Caco-2 (cell line): ENCODE measurements at regions not wholly inside any gene's neighbourhood (a gene's known extent, or its start where the extent isn't known, plus 50 kb on each side); places are given as distances from the start of the nearest gene placed in this dataset.
A peak's percentile ranks its signal among the peaks of the same experiment; 100 is the strongest.
"Not testable (repeated sequence)": the region's sequence is repeated elsewhere in the genome, so short reads cannot be mapped to it uniquely, and the experiment has no call there.

Experiments
- BruUV-seq: library from RNA; stranded (reverse); fragments of 400-500 nt; replicated peaks from 2 replicates; lab custom pipeline; 2021; lab: Mats Ljungman, UMichigan
- CTCF ChIA-PET: fragments of 300-600 bp; sonication (Branson Sonifier 250); formaldehyde crosslinking; loops from one replicate; lab custom pipeline; 2022; ENCODE audit warnings: antibody characterized with exemption; lab: Charles Lee
- POLR2A ChIA-PET: fragments of 300-600 bp; sonication (Branson Sonifier 250); formaldehyde crosslinking; loops from one replicate; lab custom pipeline; 2022; ENCODE audit warnings: antibody characterized with exemption; lab: Charles Lee
- DNase-seq, 2 experiments: peaks; one replicate each; pipeline versions ENCODE4 v3.0.0 to v3.0.0-alpha.2; 2020 to 2022
- H3K27me3 ChIP-seq: replicated peaks from 2 replicates; pipeline ENCODE4 v1.6.0; 2011; ENCODE audit warnings: low read length; ENCODE audit not compliant: control insufficient read depth, insufficient read depth
- H3K36me3 ChIP-seq: 2 replicates; pipeline ENCODE4 v1.5.1; 2011; ENCODE audit warnings: low read length; ENCODE audit not compliant: control insufficient read depth, insufficient read depth
- H3K4me1 ChIP-seq: fragments of 250-450 bp; sonication (Bioruptor Pico); 2 replicates; pipeline ENCODE4 v1.5.1; 2020; ENCODE audit warnings: mild to moderate bottlenecking
- H3K4me3 ChIP-seq: 2 replicates; pipeline ENCODE4 v1.5.1; 2011; ENCODE audit warnings: low read depth, mild to moderate bottlenecking, control low read depth, low read length
- H3K9me3 ChIP-seq: fragments of 250-450 bp; sonication (Bioruptor Pico); 2 replicates; pipeline ENCODE4 v1.5.1; 2020; ENCODE audit warnings: mild to moderate bottlenecking, moderate library complexity
- H3K27ac Mint-ChIP-seq: one replicate; pipeline ENCODE4 v1.8.0; 2022; ENCODE audit warnings: mixed read lengths; ENCODE audit not compliant: unreplicated experiment
- H3K27me3 Mint-ChIP-seq: one replicate; pipeline ENCODE4 v1.8.0; 2022; ENCODE audit warnings: mixed read lengths; ENCODE audit not compliant: insufficient read depth, unreplicated experiment
- H3K36me3 Mint-ChIP-seq: one replicate; pipeline ENCODE4 v1.8.0; 2022; ENCODE audit warnings: mild to moderate bottlenecking, mixed read lengths; ENCODE audit not compliant: insufficient read depth, unreplicated experiment
- H3K4me1 Mint-ChIP-seq: one replicate; pipeline ENCODE4 v1.8.0; 2022; ENCODE audit warnings: low read depth, mixed read lengths; ENCODE audit not compliant: unreplicated experiment
- H3K4me3 Mint-ChIP-seq: one replicate; pipeline ENCODE4 v1.8.0; 2022; ENCODE audit warnings: mild to moderate bottlenecking, moderate library complexity, mixed read lengths; ENCODE audit not compliant: unreplicated experiment
- H3K9me3 Mint-ChIP-seq: one replicate; pipeline ENCODE4 v1.8.0; 2022; ENCODE audit warnings: mixed read lengths; ENCODE audit not compliant: unreplicated experiment
- intact Hi-C: fragments of 100-400 bp; cut with micrococcal nuclease; formaldehyde crosslinking; loops from one replicate; pipeline ENCODE4 v1.10.0; 2022; ENCODE audit not compliant: unreplicated experiment
- TF ChIP-seq, protein P1 (sequence below), 2 experiments: fragments of 200-600 bp in 1 of 2; IDR thresholded peaks; 1 replicate in 1 of 2; 2 replicates in 1 of 2; pipeline versions ENCODE4 v1.5.1 to v1.8.0; 2011 to 2022; ENCODE audit warnings: antibody characterized with exemption in 1 of 2, control low read depth in 1 of 2, inconsistent platforms in 1 of 2, low read depth in 1 of 2, low read length in 1 of 2, mild to moderate bottlenecking in 1 of 2, moderate library complexity in 1 of 2; ENCODE audit not compliant: insufficient read depth in 1 of 2, severe bottlenecking in 1 of 2, unreplicated experiment in 1 of 2

DNA sequence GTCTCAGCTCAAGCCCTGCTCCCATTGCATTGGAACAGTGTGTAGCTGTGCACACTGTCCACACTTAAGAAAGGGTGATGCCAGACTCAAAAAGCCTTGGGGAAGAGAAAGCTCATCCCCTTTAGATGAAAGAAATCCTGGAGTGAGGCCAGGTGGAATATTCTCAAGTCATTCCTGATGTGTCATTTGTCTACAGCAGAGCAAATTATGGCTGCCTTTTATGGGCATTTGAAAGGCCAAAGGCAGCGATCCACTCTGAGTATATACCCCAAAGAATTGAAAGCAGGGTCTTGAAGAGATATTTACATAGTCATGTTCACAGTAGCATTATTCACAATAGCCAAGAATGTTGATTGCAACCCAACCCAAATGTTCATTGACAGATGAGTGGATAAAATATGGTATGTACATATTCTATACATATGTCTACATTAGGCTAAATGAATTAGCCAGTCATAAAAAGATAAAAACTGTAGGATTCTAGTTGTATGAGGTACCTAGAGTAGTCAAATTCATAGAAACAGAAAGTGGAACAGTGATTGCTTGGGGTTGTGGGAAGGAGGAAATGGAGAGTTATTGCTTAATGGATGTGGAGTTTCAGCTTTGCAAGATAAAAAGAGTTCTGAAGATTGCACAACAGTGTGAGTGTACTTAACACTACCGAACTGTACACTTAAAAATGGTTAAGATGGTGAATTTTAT is 214.9 kb downstream of the KCNRG start:
- Mint-ChIP-seq H3K4me3 (no peak overlapping the region), H3K27ac (peak overlapping the region; percentile 34), H3K36me3 (no peaks in the 10 kb centered on the region), H3K4me1 (peaks cover 12% of the 10 kb centered on the region), H3K27me3 (no peaks in the 10 kb centered on the region), H3K9me3 (peaks cover 27% of the 10 kb centered on the region)
- Histone ChIP-seq H3K4me3 (no peak overlapping the region), H3K27me3 (no peaks in the 10 kb centered on the region), H3K4me1 (peaks cover 16% of the 10 kb centered on the region), H3K36me3 (no peaks in the 10 kb centered on the region; the same call in 1 of the 2 replicates), H3K9me3 (no peaks in the 10 kb centered on the region)
- intact Hi-C loops, result loop anchor here (1.0 kb wide), 1 partner anchor 15 kb away; no protein-coding TSS in a partner anchor
- ChIA-PET CTCF (no interaction called here), POLR2A (interaction anchor here (0.6 kb wide), 1 partner anchor 1061 kb away, joined by 3 read pairs; no protein-coding TSS in a partner anchor)
- DNase-seq, result peak in 1 of 2 experiments; percentile 12
- BruUV-seq, result no TSS peak
- TF ChIP-seq, protein P1, sequence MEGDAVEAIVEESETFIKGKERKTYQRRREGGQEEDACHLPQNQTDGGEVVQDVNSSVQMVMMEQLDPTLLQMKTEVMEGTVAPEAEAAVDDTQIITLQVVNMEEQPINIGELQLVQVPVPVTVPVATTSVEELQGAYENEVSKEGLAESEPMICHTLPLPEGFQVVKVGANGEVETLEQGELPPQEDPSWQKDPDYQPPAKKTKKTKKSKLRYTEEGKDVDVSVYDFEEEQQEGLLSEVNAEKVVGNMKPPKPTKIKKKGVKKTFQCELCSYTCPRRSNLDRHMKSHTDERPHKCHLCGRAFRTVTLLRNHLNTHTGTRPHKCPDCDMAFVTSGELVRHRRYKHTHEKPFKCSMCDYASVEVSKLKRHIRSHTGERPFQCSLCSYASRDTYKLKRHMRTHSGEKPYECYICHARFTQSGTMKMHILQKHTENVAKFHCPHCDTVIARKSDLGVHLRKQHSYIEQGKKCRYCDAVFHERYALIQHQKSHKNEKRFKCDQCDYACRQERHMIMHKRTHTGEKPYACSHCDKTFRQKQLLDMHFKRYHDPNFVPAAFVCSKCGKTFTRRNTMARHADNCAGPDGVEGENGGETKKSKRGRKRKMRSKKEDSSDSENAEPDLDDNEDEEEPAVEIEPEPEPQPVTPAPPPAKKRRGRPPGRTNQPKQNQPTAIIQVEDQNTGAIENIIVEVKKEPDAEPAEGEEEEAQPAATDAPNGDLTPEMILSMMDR (IDR thresholded peaks at IDR 0.05; ENCODE audit: insufficient read depth in 1 of 2, low read depth in 1 of 2, low read length in 1 of 2, severe bottlenecking in 1 of 2, unreplicated experiment in 1 of 2), result no peak

DNA sequence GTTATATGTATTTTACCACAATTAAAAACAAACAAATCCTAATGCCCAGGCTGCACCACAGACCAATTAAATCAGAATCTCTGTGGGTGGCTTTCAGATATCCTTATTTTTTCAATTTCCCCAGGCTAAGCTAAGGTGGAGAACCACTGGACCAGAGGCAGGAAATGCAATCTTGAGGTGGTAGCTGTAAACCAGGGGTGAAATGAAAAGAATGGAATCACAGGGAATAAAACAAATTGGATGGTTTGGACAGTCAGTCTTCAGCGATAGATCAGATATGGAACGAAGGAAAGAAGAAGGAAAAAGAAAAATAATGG is 215.4 kb downstream of the KCNRG start:
- H3K27ac Mint-ChIP-seq, result peak overlapping the region; percentile 34
- BruUV-seq, result no TSS peak
- H3K4me3 Mint-ChIP-seq, result no peak overlapping the region
- H3K9me3 Mint-ChIP-seq, result peaks cover 27% of the 10 kb centered on the region
- CTCF ChIA-PET, result no interaction called here
- Histone ChIP-seq H3K4me1 (peaks cover 15% of the 10 kb centered on the region), H3K27me3 (no peaks in the 10 kb centered on the region), H3K36me3 (no peaks in the 10 kb centered on the region), H3K4me3 (no peak overlapping the region), H3K9me3 (no peaks in the 10 kb centered on the region)
- H3K36me3 Mint-ChIP-seq, result no peaks in the 10 kb centered on the region
- no peak for DNase-seq
- intact Hi-C loops, result loop anchor here (1.0 kb wide), 1 partner anchor 15 kb away; no protein-coding TSS in a partner anchor
- H3K27me3 Mint-ChIP-seq, result no peaks in the 10 kb centered on the region
- peaks cover 12% of the 10 kb centered on the region for H3K4me1 Mint-ChIP-seq
- POLR2A ChIA-PET, result interaction anchor here (0.6 kb wide), 1 partner anchor 1061 kb away, joined by 3 read pairs; no protein-coding TSS in a partner anchor
- TF ChIP-seq, protein P1 (IDR thresholded peaks at IDR 0.05; ENCODE audit: insufficient read depth in 1 of 2, low read depth in 1 of 2, low read length in 1 of 2, severe bottlenecking in 1 of 2, unreplicated experiment in 1 of 2), result no peak

DNA sequence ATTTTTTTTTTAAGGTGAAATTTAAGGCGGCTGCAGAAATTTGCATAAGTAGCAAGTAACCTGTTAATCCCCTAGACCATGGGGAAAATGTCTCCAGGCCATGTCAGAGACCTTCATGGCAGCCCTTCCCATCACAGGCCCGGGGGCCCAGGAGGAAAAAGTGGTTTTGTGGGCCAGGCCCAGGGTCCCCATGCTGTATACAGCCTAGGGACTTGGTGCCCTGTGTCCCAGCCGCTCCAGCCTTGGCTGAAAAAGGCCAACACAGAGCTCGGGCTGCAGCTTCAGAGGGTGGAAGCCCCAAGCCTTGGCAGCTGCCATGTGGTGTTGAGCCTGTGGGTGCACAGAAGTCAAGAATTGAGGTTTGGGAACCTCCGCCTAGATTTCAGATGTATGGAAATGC is 218.3 kb downstream of the KCNRG start:
- H3K9me3 ChIP-seq, H3K27ac Mint-ChIP-seq, BruUV-seq, H3K36me3 ChIP-seq, H3K4me3 Mint-ChIP-seq, DNase-seq, H3K4me3 ChIP-seq, intact Hi-C loops, CTCF ChIA-PET, H3K27me3 ChIP-seq, H3K4me1 ChIP-seq, H3K36me3 Mint-ChIP-seq, H3K27me3 Mint-ChIP-seq, POLR2A ChIA-PET: not testable (repeated sequence)
- H3K4me1 Mint-ChIP-seq, result peaks cover 18% of the 10 kb centered on the region
- H3K9me3 Mint-ChIP-seq, result peaks cover 27% of the 10 kb centered on the region
